Epithelial cell of prostate (primary cell): ENCODE measurements at regions not wholly inside any gene's neighbourhood (a gene's known extent, or its start where the extent isn't known, plus 50 kb on each side); places are given as distances from the start of the nearest gene placed in this dataset.

Experiments used
- DNase-seq: peaks from one replicate; pipeline ENCODE4 v3.0.0-alpha.2; 2011; ENCODE audit warnings: low read depth, low spot score
- H3K27ac ChIP-seq: fragments of 450-650 bp; 2 replicates; pipeline ENCODE4 v1.5.1; 2017; ENCODE audit warnings: mild to moderate bottlenecking

- H3K27ac ChIP-seq = no peak overlapping the region
- DNase-seq = no peak
Observed at GRCh38 chr6:14729129-14729871, 516.6 kb upstream of the JARID2 start.

DNA sequence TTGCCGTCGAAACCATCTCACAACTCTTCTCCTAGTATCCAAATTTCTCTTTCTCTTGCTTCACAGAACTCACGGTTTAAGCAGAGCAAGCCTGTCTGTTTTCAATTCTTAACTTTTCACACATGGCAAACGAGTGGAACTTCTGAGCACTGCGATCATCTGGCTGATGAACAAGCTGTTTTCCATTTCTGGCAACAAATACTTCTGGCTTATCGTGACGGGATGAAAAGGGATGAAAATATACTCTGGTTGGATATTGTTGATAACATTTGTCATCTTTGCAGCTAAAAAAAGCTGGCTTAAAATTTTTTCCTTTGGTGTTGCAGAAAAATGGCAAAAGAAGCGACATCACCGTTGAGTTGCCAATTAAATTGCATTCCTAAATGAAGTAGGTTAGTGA, 515.2 kb upstream of the JARID2 start:
- DNase-seq = no peak
- H3K27ac ChIP-seq = no peak overlapping the region

- H3K27ac ChIP-seq = peak overlapping the region; percentile 100
- no peak for DNase-seq
Observed at GRCh38 chr6:14731611-14732010, 514.3 kb upstream of the JARID2 start.

DNA sequence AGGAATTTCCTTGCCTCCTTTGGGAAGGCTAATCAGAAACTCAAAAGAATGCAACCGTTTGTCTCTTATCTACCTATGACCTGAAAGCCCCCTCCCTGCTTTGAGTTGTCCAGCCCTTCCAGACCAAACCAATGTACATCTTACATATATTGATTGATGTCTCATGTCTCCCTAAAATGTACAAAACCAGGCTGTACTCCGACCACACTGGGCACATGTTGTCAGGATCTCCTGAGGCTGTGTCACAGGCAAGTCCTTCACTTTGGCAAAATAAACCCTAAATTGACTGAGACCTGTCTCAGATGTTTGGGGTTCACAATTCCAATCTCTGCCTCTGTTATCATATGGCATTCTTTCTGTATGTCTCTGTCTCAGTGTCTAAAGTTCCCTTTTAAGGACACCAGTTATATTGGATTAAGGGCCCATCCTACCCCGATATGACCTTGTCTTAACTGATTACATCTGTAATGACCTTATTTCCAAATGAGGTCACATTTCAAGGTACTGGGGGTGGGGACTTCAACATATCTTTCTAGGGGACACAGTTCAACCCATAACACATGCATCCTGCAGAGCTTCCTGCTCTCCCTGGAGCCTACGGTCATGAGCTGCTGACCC, 513.5 kb upstream of the JARID2 start:
- H3K27ac ChIP-seq = peak overlapping the region; percentile 100
- DNase-seq = no peak

GRCh38 chr6:14732844-14733757, 512.8 kb upstream of the JARID2 start:
- H3K27ac ChIP-seq = peak overlapping the region; percentile 100

GRCh38 chr6:14734052-14734415, 511.8 kb upstream of the JARID2 start:
- DNase-seq = no peak
- H3K27ac ChIP-seq = peak overlapping the region; percentile 100

More at GRCh38 chr6:14732844-14733757, 512.8 kb upstream of the JARID2 start:
- DNase-seq = peak; percentile 78

- peak overlapping the region; percentile 100 for H3K27ac ChIP-seq
- DNase-seq = peak; percentile 51
Observed at GRCh38 chr6:14734416-14735340, 511.2 kb upstream of the JARID2 start.

DNA sequence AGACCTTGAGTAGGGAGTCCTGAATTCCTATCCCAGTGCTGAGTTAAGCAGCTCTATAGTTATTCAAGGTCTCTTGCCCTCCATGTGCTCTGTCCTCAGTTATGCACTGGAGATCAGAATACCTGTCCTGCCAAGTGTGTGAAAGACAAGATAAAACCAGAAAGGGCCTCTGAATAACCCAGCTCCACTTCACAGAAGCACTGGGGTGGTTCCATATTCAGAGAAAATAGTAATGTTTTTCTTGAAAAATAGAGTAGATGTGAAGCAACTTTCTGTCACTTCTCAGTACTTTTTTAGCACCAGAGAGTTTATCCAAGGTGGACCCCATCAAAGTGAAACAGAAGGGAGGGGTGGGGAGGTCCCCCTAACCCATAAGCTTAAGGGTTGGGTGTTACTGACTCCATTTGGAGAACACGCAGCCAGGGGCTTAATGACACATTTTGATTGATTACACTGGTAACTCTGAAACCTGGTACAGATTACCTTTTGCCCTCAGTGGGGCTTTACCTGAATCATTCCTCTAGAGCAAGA, 509.8 kb upstream of the JARID2 start:
- DNase-seq = no peak

GRCh38 chr6:14736554-14736953, 509.3 kb upstream of the JARID2 start:
- no peak overlapping the region for H3K27ac ChIP-seq

More for the DNA sequence above, 509.8 kb upstream of the JARID2 start:
- H3K27ac ChIP-seq = no peak overlapping the region

DNA sequence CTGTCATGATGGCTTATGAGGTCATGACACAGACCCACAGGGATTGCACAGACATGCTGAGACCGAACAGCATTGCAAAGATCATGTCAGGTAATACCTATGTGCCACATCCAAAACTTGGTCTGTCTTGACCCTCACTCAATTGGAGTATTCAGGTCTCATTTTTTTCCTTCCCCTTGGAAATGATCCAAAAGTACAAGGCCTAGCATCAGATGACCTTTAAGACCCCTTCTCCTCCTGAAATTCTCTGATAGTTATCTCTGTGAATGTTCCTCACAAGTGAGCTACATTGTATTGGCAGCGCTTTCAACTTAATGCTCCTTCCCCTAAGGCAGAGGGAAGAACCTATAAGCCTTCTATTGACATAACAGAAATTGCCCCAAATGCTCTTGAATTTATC, 507.4 kb upstream of the JARID2 start:
- H3K27ac ChIP-seq = no peak overlapping the region
- DNase-seq = no peak

More at GRCh38 chr6:14736554-14736953, 509.3 kb upstream of the JARID2 start:
- DNase-seq = no peak

DNA sequence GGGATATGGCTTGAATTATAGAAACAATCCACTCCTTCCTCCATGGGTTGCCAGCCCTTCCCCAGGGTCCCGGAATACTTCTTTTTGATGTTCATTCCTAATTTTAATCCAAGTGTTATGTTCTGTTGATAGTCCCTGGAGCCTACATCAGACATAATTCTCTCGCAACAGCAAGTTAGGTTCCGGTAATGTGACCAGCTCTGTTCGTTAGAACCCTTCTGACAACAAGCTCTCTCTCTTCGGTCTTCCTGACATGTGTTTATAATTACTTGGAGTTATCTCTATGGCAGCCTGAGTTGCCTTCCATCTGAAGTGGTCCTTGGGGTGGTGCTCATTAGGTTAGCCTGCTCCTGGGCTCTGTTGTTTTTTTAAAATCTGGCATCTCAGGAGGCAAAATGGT, 506.9 kb upstream of the JARID2 start:
- no peak overlapping the region for H3K27ac ChIP-seq
- no peak for DNase-seq

GRCh38 chr6:14739827-14740226, 506.0 kb upstream of the JARID2 start:
- no peak for DNase-seq
- H3K27ac ChIP-seq = no peak overlapping the region

DNA sequence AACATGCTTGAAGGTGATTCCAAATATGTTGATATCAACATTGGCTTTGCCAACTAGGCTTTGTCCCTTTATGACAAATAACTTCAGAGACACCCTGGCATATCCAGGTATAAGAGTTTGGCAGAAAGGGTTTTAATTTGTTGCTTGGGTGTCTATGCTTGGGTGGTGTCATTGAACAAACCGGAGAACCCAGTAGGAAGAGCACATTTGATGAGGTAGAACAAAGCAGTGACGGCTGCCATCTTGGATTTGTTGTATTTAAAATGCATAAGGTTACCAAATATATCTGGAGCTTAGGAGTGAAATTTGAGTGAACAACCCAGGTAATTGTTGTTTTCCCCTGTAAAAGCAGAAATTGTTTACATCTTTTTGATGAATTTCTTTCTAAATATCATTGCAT, 503.7 kb upstream of the JARID2 start:
- peak overlapping the region; percentile 100 for H3K27ac ChIP-seq
- DNase-seq = no peak

DNA sequence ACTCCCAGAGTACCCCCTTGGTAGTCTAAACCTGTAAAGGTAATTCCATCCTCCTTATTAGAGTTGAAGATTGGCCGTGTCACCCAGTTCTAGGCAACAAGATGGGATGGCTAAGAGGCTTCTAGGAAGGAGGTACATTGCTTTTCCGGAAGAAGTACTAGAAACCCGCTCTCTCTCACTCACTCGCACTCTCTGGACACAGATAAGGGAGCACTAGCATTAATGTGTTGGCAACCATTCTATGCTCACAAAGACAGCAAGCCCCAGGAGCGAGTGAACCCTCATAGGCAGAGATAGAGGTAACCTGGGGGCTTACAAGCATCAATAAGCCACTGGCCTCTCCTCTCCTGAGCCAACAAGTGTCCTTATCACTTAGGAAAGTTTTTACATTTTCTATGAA, 503.2 kb upstream of the JARID2 start:
- DNase-seq = no peak
- peak overlapping the region; percentile 100 for H3K27ac ChIP-seq

GRCh38 chr6:14743144-14743473, 502.8 kb upstream of the JARID2 start:
- H3K27ac ChIP-seq = peak overlapping the region; percentile 100
- DNase-seq = no peak

DNA sequence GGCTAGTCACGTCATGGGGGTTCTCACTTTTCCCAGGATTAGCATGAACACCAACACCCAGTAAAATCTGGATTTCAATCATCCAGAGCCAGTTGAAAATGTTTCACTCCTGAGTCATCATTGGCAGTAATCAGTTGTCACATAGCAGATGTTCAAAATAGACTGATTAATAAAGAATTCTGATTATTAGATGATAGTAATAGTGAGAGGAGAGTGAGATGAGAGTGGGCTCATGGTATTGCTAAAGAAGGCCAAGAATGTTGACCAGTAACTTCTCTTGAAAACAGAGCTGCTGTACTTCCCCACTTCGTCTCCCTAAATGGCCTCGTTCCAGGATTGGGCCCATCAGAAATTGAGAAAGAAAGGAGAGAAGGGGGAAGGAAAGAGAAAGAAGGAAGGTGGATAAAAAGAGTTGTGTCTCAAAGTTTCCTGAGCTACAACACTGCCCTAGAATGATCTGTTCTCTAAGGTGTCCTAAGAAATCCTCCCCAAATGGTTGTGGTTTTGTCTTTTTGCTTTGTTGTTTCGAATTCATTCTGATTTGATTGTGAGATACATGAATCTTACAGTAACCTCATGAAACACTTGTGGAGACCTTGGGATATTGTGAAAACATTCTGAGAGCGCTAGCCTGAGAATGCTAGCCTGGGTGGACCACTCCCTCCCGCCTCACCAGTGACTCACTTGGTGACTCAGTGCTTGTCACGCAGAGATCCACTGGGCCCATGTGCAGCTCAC, 502.2 kb upstream of the JARID2 start:
- peak; percentile 99 for DNase-seq
- H3K27ac ChIP-seq = peak overlapping the region; percentile 100

GRCh38 chr6:14744212-14744556, 501.7 kb upstream of the JARID2 start:
- DNase-seq = no peak
- peak overlapping the region; percentile 100 for H3K27ac ChIP-seq

DNA sequence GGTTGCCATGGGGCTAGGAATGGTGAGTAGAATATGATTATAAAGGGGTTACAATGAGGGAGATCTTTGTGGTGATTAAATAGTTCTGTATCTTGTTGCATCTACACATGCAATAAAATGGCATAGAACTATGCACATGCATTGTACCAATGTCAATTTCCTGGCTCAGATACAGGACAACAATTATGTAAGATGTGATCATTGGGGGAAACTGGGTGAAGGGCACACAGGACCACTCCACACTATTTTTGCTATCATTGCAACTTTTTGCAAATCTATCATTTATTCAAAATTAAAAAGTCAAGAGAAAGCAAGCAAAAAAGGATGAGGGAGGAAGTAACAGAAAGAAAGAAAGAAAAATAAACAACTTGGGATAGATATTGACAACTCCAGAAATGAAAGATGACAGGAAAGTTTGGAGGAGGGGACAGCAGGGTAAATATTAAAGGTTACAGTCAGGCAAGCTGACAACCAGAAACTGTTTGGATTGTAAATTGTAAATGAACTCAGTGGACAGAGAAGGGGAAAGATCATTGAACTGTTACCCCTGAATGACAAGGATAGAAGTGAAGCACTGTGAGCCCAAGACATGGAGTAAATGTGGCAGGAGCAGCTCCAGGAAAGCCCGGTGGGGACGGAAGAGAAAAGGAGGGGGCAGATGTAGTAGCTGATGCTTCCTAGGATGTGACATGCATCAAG, 499.6 kb upstream of the JARID2 start:
- no peak overlapping the region for H3K27ac ChIP-seq
- no peak for DNase-seq
